ENCODE measurements at regions not wholly inside any gene's neighbourhood (a gene's known extent, or its start where the extent isn't known, plus 50 kb on each side); places are given as distances from the start of the nearest gene placed in this dataset.
"Not testable (repeated sequence)": the region's sequence is repeated elsewhere in the genome, so short reads cannot be mapped to it uniquely, and the experiment has no call there.

- TF ChIP-seq CTCF, POLR2A (IDR thresholded peaks at IDR 0.05): not testable (repeated sequence)
- peak; percentile 45 for TF ChIP-seq POLR2AphosphoS5 (IDR thresholded peaks at IDR 0.05)
Measured at GRCh38 chr1:146792725-146793124, 145.4 kb upstream of the NBPF12 start.
